Esophagus muscularis mucosa (tissue), 2 donors: ENCODE measurements at regions not wholly inside any gene's neighbourhood (a gene's known extent, or its start where the extent isn't known, plus 50 kb on each side); places are given as distances from the start of the nearest gene placed in this dataset.

Source experiments
- POLR2A ChIP-seq: fragments of 450-650 bp; IDR thresholded peaks from one replicate; pipeline ENCODE4 v1.6.1; 2017; ENCODE audit warnings: antibody characterized with exemption, moderate library complexity, mild to moderate bottlenecking, low read depth
- POLR2AphosphoS5 ChIP-seq, 2 donors: sonication (generic); formaldehyde crosslinking; IDR thresholded peaks; one replicate each; pipeline ENCODE4 v1.6.1; 2017; ENCODE audit warnings: antibody characterized with exemption in 2 of 2

- TF ChIP-seq POLR2A (no peak), POLR2AphosphoS5 (IDR thresholded peaks at IDR 0.05) (no peak)
Observed at GRCh38 chr5:2522372-2522771, 229.1 kb downstream of the IRX2 start.
